ENCODE measurements at regions not wholly inside any gene's neighbourhood (a gene's known extent, or its start where the extent isn't known, plus 50 kb on each side); places are given as distances from the start of the nearest gene placed in this dataset.
"Not testable (repeated sequence)": the region's sequence is repeated elsewhere in the genome, so short reads cannot be mapped to it uniquely, and the experiment has no call there.

DNA sequence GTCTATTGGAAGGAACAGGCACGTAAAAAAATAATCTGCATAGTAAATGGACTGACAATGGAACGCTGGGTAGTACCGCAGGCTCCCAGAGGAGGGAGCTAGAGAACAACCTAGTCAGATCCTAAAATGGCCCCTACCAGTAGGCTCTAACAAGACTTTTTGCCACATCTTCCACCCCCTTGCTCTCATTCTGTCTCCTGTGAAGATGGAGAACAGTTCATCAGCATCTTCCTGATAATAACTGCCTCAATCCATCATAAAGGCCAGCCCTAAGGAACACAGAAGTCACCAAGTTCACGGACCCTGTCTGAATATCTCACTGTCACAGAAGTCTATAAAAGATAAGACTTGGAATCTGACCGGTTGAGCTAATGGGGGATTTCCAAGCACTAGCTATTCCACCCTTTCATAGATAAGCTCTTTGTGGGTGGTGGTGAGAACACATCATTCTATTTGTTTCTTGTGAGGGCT, 133.4 kb downstream of the SLC1A3 start:
- Histone ChIP-seq H3K9me3 (ENCODE audit: control insufficient read depth, low read length) (no peaks in the 10 kb centered on the region), H3K9ac (ENCODE audit: low read length) (peak overlapping the region; percentile 10), H3K4me1 (ENCODE audit: control insufficient read depth, insufficient read depth, low read length) (peaks cover 6% of the 10 kb centered on the region), H3K4me3 (ENCODE audit: low read length) (no peak overlapping the region), H3K36me3 (ENCODE audit: control insufficient read depth, insufficient read depth, low read length, severe bottlenecking) (no peaks in the 10 kb centered on the region), H3K27me3 (replicated peaks; ENCODE audit: control insufficient read depth, insufficient read depth, low read length) (peaks cover 28% of the 10 kb centered on the region)
- DNase-seq (ENCODE audit: low read depth): peak; percentile 55

DNA sequence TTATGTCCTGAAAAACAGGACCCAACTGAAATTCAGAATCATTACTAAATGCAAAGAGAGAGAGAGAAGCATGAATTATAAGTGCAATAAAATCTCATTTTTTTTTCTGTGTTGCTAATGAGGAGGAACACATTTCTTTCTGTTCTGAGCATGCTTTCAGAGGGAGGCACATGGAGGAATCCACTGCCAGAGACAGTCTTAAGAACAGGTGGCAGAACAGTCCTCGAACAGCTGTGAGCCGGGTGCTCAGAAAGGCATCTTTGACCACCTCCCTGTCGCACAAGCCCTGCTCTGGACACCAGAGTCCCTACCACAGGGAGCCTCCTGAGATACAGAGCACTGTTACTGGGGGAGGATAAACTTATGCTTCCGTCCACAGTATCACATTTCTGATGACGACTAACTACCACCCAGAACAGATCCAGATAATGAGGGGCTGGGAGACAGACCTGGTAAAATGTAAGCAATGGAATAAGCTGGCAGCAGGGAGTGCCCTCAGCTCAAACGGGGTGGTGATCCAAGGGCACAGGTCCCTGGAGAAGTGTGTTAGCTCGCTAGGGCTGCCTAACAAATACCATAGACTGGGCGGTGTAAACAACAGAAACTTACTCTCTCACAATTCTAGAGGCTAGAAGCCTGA, 134.0 kb downstream of the SLC1A3 start:
- Histone ChIP-seq H3K4me3 (ENCODE audit: low read length) (no peak overlapping the region), H3K4me1 (ENCODE audit: control insufficient read depth, insufficient read depth, low read length) (peaks cover 6% of the 10 kb centered on the region), H3K9ac (ENCODE audit: low read length) (no peak overlapping the region), H3K9me3 (ENCODE audit: control insufficient read depth, low read length) (no peaks in the 10 kb centered on the region), H3K27me3 (replicated peaks; ENCODE audit: control insufficient read depth, insufficient read depth, low read length) (peaks cover 22% of the 10 kb centered on the region), H3K36me3 (ENCODE audit: control insufficient read depth, insufficient read depth, low read length, severe bottlenecking) (no peaks in the 10 kb centered on the region)
- no peak for DNase-seq (ENCODE audit: low read depth)

GRCh38 chr5:36741128-36741527, 134.7 kb downstream of the SLC1A3 start:
- Histone ChIP-seq H3K9ac (ENCODE audit: low read length) (no peak overlapping the region), H3K9me3 (ENCODE audit: control insufficient read depth, low read length) (no peaks in the 10 kb centered on the region), H3K4me1 (ENCODE audit: control insufficient read depth, insufficient read depth, low read length) (peaks cover 6% of the 10 kb centered on the region), H3K4me3 (ENCODE audit: low read length) (no peak overlapping the region), H3K36me3 (ENCODE audit: control insufficient read depth, insufficient read depth, low read length, severe bottlenecking) (no peaks in the 10 kb centered on the region), H3K27me3 (replicated peaks; ENCODE audit: control insufficient read depth, insufficient read depth, low read length) (peaks cover 28% of the 10 kb centered on the region)
- no peak for DNase-seq (ENCODE audit: low read depth)

- no peaks in the 10 kb centered on the region for H3K36me3 ChIP-seq (ENCODE audit: control insufficient read depth, insufficient read depth, low read length, severe bottlenecking)
- H3K4me1 ChIP-seq (ENCODE audit: control insufficient read depth, insufficient read depth, low read length): peaks cover 6% of the 10 kb centered on the region
- DNase-seq (ENCODE audit: low read depth): peak; percentile 82
- H3K9ac ChIP-seq (ENCODE audit: low read length): peak overlapping the region; percentile 57
- peak overlapping the region; percentile 85 for H3K4me3 ChIP-seq (ENCODE audit: low read length)
- peaks cover 37% of the 10 kb centered on the region for H3K27me3 ChIP-seq (replicated peaks; ENCODE audit: control insufficient read depth, insufficient read depth, low read length)
- H3K9me3 ChIP-seq (ENCODE audit: control insufficient read depth, low read length): no peaks in the 10 kb centered on the region
These were observed 132.4 kb upstream of the NIPBL start for GRCh38 chr5:36743891-36744772.

GRCh38 chr5:36744773-36745589, 131.6 kb upstream of the NIPBL start:
- Histone ChIP-seq H3K9ac (ENCODE audit: low read length) (peak overlapping the region; percentile 57), H3K9me3 (ENCODE audit: control insufficient read depth, low read length) (no peaks in the 10 kb centered on the region), H3K4me1 (ENCODE audit: control insufficient read depth, insufficient read depth, low read length) (peaks cover 6% of the 10 kb centered on the region), H3K36me3 (ENCODE audit: control insufficient read depth, insufficient read depth, low read length, severe bottlenecking) (no peaks in the 10 kb centered on the region), H3K27me3 (replicated peaks; ENCODE audit: control insufficient read depth, insufficient read depth, low read length) (peaks cover 43% of the 10 kb centered on the region), H3K4me3 (ENCODE audit: low read length) (peak overlapping the region; percentile 85)
- peak; percentile 59 for DNase-seq (ENCODE audit: low read depth)

- not testable (repeated sequence) for H3K4me1 ChIP-seq (ENCODE audit: control insufficient read depth, insufficient read depth, low read length); H3K9me3 ChIP-seq (ENCODE audit: control insufficient read depth, low read length); DNase-seq (ENCODE audit: low read depth); H3K36me3 ChIP-seq (ENCODE audit: control insufficient read depth, insufficient read depth, low read length, severe bottlenecking); H3K9ac ChIP-seq (ENCODE audit: low read length); H3K4me3 ChIP-seq (ENCODE audit: low read length)
- H3K27me3 ChIP-seq (replicated peaks; ENCODE audit: control insufficient read depth, insufficient read depth, low read length): peaks cover 36% of the 10 kb centered on the region
These were observed 128.8 kb upstream of the NIPBL start for GRCh38 chr5:36747794-36748193.

DNA sequence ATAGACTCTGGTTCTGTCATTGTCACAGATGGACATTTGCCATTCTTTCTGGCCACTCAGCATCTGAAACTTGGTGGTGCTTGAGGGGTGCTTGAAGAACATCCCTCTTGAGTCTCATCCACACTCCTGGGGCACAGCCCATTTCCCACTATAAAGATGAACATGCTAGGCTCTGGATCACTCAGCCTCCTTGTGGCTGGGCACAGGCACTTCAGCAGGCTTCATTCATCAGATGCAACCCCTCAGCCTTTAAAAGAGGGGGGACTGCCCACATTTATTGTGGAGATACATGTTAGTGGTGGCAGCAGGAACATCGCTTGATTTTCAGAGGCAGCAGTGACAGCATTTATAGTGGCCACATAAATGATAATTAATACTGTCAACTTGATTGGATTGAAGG, 124.7 kb upstream of the NIPBL start:
- DNase-seq (ENCODE audit: low read depth): no peak
- H3K27me3 ChIP-seq (replicated peaks; ENCODE audit: control insufficient read depth, insufficient read depth, low read length): peaks cover 27% of the 10 kb centered on the region

GRCh38 chr5:36755342-36755741, 121.2 kb upstream of the NIPBL start:
- peaks cover 10% of the 10 kb centered on the region for H3K27me3 ChIP-seq (replicated peaks; ENCODE audit: control insufficient read depth, insufficient read depth, low read length)
- peaks cover 9% of the 10 kb centered on the region for H3K9me3 ChIP-seq (ENCODE audit: control insufficient read depth, low read length)
- H3K4me3 ChIP-seq (ENCODE audit: low read length): no peak overlapping the region
- no peaks in the 10 kb centered on the region for H3K36me3 ChIP-seq (ENCODE audit: control insufficient read depth, insufficient read depth, low read length, severe bottlenecking)
- no peak overlapping the region for H3K9ac ChIP-seq (ENCODE audit: low read length)
- H3K4me1 ChIP-seq (ENCODE audit: control insufficient read depth, insufficient read depth, low read length): no peaks in the 10 kb centered on the region
- no peak for DNase-seq (ENCODE audit: low read depth)

More for the DNA sequence above, 124.7 kb upstream of the NIPBL start:
- H3K9me3 ChIP-seq (ENCODE audit: control insufficient read depth, low read length): peaks cover 9% of the 10 kb centered on the region
- H3K36me3 ChIP-seq (ENCODE audit: control insufficient read depth, insufficient read depth, low read length, severe bottlenecking): no peaks in the 10 kb centered on the region
- no peak overlapping the region for H3K4me3 ChIP-seq (ENCODE audit: low read length)
- H3K4me1 ChIP-seq (ENCODE audit: control insufficient read depth, insufficient read depth, low read length): no peaks in the 10 kb centered on the region
- no peak overlapping the region for H3K9ac ChIP-seq (ENCODE audit: low read length)

GRCh38 chr5:36755920-36756488, 120.6 kb upstream of the NIPBL start:
- no peak for DNase-seq (ENCODE audit: low read depth)
- Histone ChIP-seq H3K27me3 (replicated peaks; ENCODE audit: control insufficient read depth, insufficient read depth, low read length) (peaks cover 10% of the 10 kb centered on the region), H3K9me3 (ENCODE audit: control insufficient read depth, low read length) (peaks cover 9% of the 10 kb centered on the region)

DNA sequence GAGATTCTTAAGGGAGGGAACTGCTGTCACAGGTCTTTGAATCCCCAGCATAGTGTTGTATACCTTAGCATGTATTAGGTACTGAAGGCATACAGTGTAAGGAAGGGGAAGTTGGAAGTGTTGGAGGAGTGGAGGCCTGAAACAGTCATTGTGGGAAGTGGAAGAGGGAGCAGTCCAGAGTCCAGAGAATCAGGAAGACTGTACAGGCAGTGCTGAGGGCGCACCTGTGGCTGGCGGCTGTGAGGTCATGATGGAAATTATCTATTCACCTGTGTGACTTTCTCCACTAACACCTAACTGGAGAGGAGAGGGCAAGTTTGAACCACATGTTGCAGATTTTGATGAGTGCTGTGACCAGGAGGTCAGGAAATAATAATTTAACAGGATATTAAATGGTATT, 119.7 kb upstream of the NIPBL start:
- Histone ChIP-seq H3K9ac (ENCODE audit: low read length) (no peak overlapping the region), H3K4me3 (ENCODE audit: low read length) (no peak overlapping the region), H3K4me1 (ENCODE audit: control insufficient read depth, insufficient read depth, low read length) (no peaks in the 10 kb centered on the region), H3K27me3 (replicated peaks; ENCODE audit: control insufficient read depth, insufficient read depth, low read length) (peaks cover 10% of the 10 kb centered on the region), H3K36me3 (ENCODE audit: control insufficient read depth, insufficient read depth, low read length, severe bottlenecking) (no peaks in the 10 kb centered on the region), H3K9me3 (ENCODE audit: control insufficient read depth, low read length) (peaks cover 9% of the 10 kb centered on the region)
- no peak for DNase-seq (ENCODE audit: low read depth)

More at GRCh38 chr5:36755920-36756488, 120.6 kb upstream of the NIPBL start:
- no peak overlapping the region for H3K4me3 ChIP-seq (ENCODE audit: low read length)
- H3K9ac ChIP-seq (ENCODE audit: low read length): no peak overlapping the region
- H3K4me1 ChIP-seq (ENCODE audit: control insufficient read depth, insufficient read depth, low read length): no peaks in the 10 kb centered on the region
- no peaks in the 10 kb centered on the region for H3K36me3 ChIP-seq (ENCODE audit: control insufficient read depth, insufficient read depth, low read length, severe bottlenecking)
